Liver (tissue), 3 donors: ENCODE measurements at regions not wholly inside any gene's neighbourhood (a gene's known extent, or its start where the extent isn't known, plus 50 kb on each side); places are given as distances from the start of the nearest gene placed in this dataset.

Experiments
- CTCF ChIP-seq: fragments of 150-350 bp; IDR thresholded peaks from 2 replicates; pipeline ENCODE4 v1.5.1; 2017; ENCODE audit warnings: improper control_type of control experiment, low read depth, low read length; ENCODE audit not compliant: missing input control
- HNF4A ChIP-seq, 2 donors: conservative IDR thresholded peaks; 2 replicates each; pipeline ENCODE4 v1.6.1; 2016; ENCODE audit warnings: antibody characterized with exemption in 2 of 2, mild to moderate bottlenecking in 2 of 2
- SP1 ChIP-seq: IDR thresholded peaks from 2 replicates; pipeline ENCODE4 v1.6.1; 2018; ENCODE audit warnings: antibody characterized with exemption, mild to moderate bottlenecking
- TAF1 ChIP-seq: conservative IDR thresholded peaks from 2 replicates; pipeline ENCODE4 v1.6.1; 2016; ENCODE audit warnings: antibody characterized with exemption, mild to moderate bottlenecking
- YY1 ChIP-seq: IDR thresholded peaks from 2 replicates; pipeline ENCODE4 v1.6.1; 2016; ENCODE audit warnings: antibody characterized with exemption, mild to moderate bottlenecking
- TF ChIP-seq, protein P1 (sequence below): IDR thresholded peaks from 2 replicates; pipeline ENCODE4 v1.6.1; 2016; ENCODE audit warnings: antibody characterized with exemption, mild to moderate bottlenecking
- TF ChIP-seq, protein P2 (sequence below): IDR thresholded peaks from 2 replicates; pipeline ENCODE4 v1.6.1; 2016; ENCODE audit warnings: antibody characterized with exemption
- donor health status: healthy.
- donor health status: healthy.

DNA sequence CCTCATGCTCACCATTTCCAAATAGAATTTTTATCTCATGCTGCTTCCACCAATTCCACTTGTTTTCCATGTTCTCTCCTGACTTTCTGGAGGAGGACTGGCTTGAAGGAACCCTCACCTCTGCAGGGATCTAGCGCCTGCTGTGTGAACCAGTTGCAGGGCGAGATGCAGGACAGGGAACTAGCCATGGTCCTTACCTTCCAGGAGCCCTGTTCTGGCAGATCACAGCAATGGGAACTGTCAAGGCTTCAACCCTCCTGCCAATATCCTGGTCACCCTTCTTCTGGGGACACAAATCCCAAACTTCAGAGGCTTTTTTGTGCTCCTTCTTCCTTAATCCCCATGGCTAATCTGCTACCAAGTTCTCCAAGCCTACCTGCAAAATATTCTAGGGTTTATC lies 60.4 kb upstream of the MMP2 start:
- TF ChIP-seq, protein P1, sequence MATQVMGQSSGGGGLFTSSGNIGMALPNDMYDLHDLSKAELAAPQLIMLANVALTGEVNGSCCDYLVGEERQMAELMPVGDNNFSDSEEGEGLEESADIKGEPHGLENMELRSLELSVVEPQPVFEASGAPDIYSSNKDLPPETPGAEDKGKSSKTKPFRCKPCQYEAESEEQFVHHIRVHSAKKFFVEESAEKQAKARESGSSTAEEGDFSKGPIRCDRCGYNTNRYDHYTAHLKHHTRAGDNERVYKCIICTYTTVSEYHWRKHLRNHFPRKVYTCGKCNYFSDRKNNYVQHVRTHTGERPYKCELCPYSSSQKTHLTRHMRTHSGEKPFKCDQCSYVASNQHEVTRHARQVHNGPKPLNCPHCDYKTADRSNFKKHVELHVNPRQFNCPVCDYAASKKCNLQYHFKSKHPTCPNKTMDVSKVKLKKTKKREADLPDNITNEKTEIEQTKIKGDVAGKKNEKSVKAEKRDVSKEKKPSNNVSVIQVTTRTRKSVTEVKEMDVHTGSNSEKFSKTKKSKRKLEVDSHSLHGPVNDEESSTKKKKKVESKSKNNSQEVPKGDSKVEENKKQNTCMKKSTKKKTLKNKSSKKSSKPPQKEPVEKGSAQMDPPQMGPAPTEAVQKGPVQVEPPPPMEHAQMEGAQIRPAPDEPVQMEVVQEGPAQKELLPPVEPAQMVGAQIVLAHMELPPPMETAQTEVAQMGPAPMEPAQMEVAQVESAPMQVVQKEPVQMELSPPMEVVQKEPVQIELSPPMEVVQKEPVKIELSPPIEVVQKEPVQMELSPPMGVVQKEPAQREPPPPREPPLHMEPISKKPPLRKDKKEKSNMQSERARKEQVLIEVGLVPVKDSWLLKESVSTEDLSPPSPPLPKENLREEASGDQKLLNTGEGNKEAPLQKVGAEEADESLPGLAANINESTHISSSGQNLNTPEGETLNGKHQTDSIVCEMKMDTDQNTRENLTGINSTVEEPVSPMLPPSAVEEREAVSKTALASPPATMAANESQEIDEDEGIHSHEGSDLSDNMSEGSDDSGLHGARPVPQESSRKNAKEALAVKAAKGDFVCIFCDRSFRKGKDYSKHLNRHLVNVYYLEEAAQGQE, result peak; percentile 42
- no peak for TF ChIP-seq CTCF
- TF ChIP-seq HNF4A (conservative IDR thresholded peaks at IDR 0.05), result no peak
- TF ChIP-seq SP1, result no peak
- TF ChIP-seq YY1, result no peak
- TF ChIP-seq TAF1, result no peak
- TF ChIP-seq, protein P2, sequence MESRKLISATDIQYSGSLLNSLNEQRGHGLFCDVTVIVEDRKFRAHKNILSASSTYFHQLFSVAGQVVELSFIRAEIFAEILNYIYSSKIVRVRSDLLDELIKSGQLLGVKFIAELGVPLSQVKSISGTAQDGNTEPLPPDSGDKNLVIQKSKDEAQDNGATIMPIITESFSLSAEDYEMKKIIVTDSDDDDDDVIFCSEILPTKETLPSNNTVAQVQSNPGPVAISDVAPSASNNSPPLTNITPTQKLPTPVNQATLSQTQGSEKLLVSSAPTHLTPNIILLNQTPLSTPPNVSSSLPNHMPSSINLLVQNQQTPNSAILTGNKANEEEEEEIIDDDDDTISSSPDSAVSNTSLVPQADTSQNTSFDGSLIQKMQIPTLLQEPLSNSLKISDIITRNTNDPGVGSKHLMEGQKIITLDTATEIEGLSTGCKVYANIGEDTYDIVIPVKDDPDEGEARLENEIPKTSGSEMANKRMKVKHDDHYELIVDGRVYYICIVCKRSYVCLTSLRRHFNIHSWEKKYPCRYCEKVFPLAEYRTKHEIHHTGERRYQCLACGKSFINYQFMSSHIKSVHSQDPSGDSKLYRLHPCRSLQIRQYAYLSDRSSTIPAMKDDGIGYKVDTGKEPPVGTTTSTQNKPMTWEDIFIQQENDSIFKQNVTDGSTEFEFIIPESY, result no peak
